Tibial nerve (tissue), 4 donors: ENCODE measurements at regions not wholly inside any gene's neighbourhood (a gene's known extent, or its start where the extent isn't known, plus 50 kb on each side); places are given as distances from the start of the nearest gene placed in this dataset.

Experiments
- DNase-seq, 2 donors: peaks; one replicate each; pipeline ENCODE4 v3.0.0-alpha.2; 2019; ENCODE audit warnings: low spot score in 2 of 2
- H3K27ac ChIP-seq, 4 donors: fragments of 200-600 bp; sonication (generic) in 3 of 4; one replicate each; pipeline ENCODE4 v1.5.1; 2017 to 2019; ENCODE audit warnings: mild to moderate bottlenecking in 1 of 4
- H3K27me3 ChIP-seq, 2 donors: fragments of 200-600 bp; sonication (generic) in 1 of 2; one replicate each; pipeline versions ENCODE4 v1.5.1 to v1.6.0; 2017 to 2019
- H3K36me3 ChIP-seq, 3 donors: fragments of 200-600 bp; sonication (generic); one replicate each; pipeline ENCODE4 v1.5.1; 2018 to 2019
- H3K4me1 ChIP-seq, 4 donors: fragments of 200-600 bp; sonication (generic) in 3 of 4; one replicate each; pipeline ENCODE4 v1.5.1; 2017 to 2019
- H3K4me3 ChIP-seq, 4 donors: fragments of 200-600 bp; sonication (generic) in 3 of 4; one replicate each; pipeline ENCODE4 v1.5.1; 2017 to 2019; ENCODE audit warnings: mild to moderate bottlenecking in 1 of 4, moderate library complexity in 1 of 4
- H3K9me3 ChIP-seq, 4 donors: fragments of 200-600 bp; sonication (generic) in 3 of 4; one replicate each; pipeline ENCODE4 v1.5.1; 2017 to 2019
- EP300 ChIP-seq, 2 donors: sonication (generic); formaldehyde crosslinking; IDR thresholded peaks; one replicate each; pipeline ENCODE4 v1.6.1; 2017; ENCODE audit warnings: antibody characterized with exemption in 2 of 2, mild to moderate bottlenecking in 1 of 2
- POLR2A ChIP-seq, 2 donors: fragments of 450-650 bp; IDR thresholded peaks; one replicate each; pipeline ENCODE4 v1.6.1; 2017; ENCODE audit warnings: antibody characterized with exemption in 2 of 2, mild to moderate bottlenecking in 2 of 2, moderate library complexity in 2 of 2
- whole genome bisulfite sequencing, 2 donors: methylation state at CpG; one replicate each; pipeline ENCODE4 v1.1.5; 2018; 5-methylcytosine and 5-hydroxymethylcytosine counted together
- TF ChIP-seq, protein P1 (sequence below), 5 experiments: fragments of 200-600 bp in 3 of 5; fragments of 450-650 bp in 2 of 5; sonication (generic) in 3 of 5; IDR thresholded peaks; one replicate each; pipeline ENCODE4 v1.5.1; 2016 to 2019; ENCODE audit warnings: antibody characterized with exemption in 5 of 5, mild to moderate bottlenecking in 3 of 5, moderate library complexity in 2 of 5

DNA sequence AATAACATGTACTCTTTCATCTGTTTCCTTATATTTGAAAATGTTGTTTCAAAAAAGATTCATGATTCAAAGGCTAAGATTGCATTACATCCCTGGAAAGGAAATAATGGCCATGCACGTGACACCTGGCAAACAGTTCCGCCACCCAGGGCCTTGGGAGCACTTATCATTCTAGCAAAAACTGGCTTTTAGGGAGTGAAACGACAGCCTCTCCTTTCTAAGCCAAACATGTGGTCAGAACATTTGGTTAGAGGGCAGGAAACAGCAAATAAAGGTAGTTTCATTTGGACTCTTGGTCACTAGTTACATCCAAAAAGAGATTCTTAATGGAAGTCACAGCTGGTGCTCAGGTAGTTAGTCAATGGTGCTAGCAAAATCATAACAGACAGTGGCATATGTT is 83.5 kb downstream of the FAS start:
- WGBS, 2 donors = 46 to 52% methylated on average over 3 of the region's 3 CpGs
- no peaks in the 10 kb centered on the region for H3K36me3 ChIP-seq
- peaks cover 0 to 25% (median 3%) of the 10 kb centered on the region in 4 donors for H3K4me1 ChIP-seq
- H3K9me3 ChIP-seq = no peaks in the 10 kb centered on the region
- TF ChIP-seq POLR2A (IDR thresholded peaks at IDR 0.05) (no peak), EP300 (IDR thresholded peaks at IDR 0.05) (peak; percentile 48 to 91)
- peak overlapping the region; percentile 18 to 81 (median 53) for H3K27ac ChIP-seq
- H3K27me3 ChIP-seq = no peaks in the 10 kb centered on the region
- no peak overlapping the region for H3K4me3 ChIP-seq
- DNase-seq = peak; percentile 60 to 73

- H3K9me3 ChIP-seq = no peaks in the 10 kb centered on the region
- no peaks in the 10 kb centered on the region for H3K36me3 ChIP-seq
- H3K4me3 ChIP-seq = no peak overlapping the region
- WGBS, 2 donors = 49 to 62% methylated on average over 2 of the region's 2 CpGs
- H3K4me1 ChIP-seq = peaks cover 0 to 21% (median 1%) of the 10 kb centered on the region in 4 donors
- DNase-seq = no peak
- no peak for TF ChIP-seq POLR2A (IDR thresholded peaks at IDR 0.05)
- TF ChIP-seq, protein P1, sequence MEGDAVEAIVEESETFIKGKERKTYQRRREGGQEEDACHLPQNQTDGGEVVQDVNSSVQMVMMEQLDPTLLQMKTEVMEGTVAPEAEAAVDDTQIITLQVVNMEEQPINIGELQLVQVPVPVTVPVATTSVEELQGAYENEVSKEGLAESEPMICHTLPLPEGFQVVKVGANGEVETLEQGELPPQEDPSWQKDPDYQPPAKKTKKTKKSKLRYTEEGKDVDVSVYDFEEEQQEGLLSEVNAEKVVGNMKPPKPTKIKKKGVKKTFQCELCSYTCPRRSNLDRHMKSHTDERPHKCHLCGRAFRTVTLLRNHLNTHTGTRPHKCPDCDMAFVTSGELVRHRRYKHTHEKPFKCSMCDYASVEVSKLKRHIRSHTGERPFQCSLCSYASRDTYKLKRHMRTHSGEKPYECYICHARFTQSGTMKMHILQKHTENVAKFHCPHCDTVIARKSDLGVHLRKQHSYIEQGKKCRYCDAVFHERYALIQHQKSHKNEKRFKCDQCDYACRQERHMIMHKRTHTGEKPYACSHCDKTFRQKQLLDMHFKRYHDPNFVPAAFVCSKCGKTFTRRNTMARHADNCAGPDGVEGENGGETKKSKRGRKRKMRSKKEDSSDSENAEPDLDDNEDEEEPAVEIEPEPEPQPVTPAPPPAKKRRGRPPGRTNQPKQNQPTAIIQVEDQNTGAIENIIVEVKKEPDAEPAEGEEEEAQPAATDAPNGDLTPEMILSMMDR (IDR thresholded peaks at IDR 0.05) = no peak
- no peak for TF ChIP-seq EP300 (IDR thresholded peaks at IDR 0.05)
- H3K27ac ChIP-seq = peak overlapping the region; percentile 18 to 81 (median 53)
- no peaks in the 10 kb centered on the region for H3K27me3 ChIP-seq
Measured at GRCh38 chr10:89073719-89074118, 83.1 kb downstream of the FAS start.

- no peak overlapping the region for H3K4me3 ChIP-seq
- TF ChIP-seq, protein P1 (IDR thresholded peaks at IDR 0.05) = no peak
- no peak for TF ChIP-seq EP300 (IDR thresholded peaks at IDR 0.05)
- no peak for TF ChIP-seq POLR2A (IDR thresholded peaks at IDR 0.05)
- no peaks in the 10 kb centered on the region for H3K9me3 ChIP-seq
- no peaks in the 10 kb centered on the region for H3K36me3 ChIP-seq
- H3K4me1 ChIP-seq = peaks cover 0 to 30% (median 0%) of the 10 kb centered on the region in 4 donors
- no peaks in the 10 kb centered on the region for H3K27me3 ChIP-seq
- WGBS, 2 donors = 73 to 78% methylated on average over 4 of the region's 4 CpGs
- DNase-seq = no peak
- H3K27ac ChIP-seq = peak overlapping the region in 2 of 4 donors; percentile 37 to 38
Measured at GRCh38 chr10:89069589-89069988, 79.0 kb downstream of the FAS start.
